ENCODE measurements at regions not wholly inside any gene's neighbourhood (a gene's known extent, or its start where the extent isn't known, plus 50 kb on each side); places are given as distances from the start of the nearest gene placed in this dataset.
"Not testable (repeated sequence)": the region's sequence is repeated elsewhere in the genome, so short reads cannot be mapped to it uniquely, and the experiment has no call there.

DNA sequence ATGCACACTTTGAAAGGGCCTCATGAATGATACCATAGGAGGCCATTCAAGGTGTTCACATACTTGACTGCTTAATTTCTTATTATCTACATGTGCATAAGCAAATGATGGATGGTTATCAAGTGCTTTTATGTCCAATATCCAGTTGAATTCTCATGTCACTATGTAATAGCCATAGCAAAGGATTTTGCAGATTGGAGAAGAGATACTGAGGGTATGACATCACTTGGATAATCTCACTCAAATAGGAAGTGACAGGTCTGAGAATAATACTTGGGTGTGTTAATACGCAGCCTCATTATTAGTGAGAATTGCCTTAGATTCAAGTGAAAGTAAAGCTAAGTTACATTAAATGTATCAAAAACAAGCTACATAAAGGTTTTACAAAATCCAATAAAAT is 1208.6 kb downstream of the CDH11 start:
- DNase-seq (ENCODE audit: low read depth in 4 of 4, low spot score in 3 of 4), result no peak

DNA sequence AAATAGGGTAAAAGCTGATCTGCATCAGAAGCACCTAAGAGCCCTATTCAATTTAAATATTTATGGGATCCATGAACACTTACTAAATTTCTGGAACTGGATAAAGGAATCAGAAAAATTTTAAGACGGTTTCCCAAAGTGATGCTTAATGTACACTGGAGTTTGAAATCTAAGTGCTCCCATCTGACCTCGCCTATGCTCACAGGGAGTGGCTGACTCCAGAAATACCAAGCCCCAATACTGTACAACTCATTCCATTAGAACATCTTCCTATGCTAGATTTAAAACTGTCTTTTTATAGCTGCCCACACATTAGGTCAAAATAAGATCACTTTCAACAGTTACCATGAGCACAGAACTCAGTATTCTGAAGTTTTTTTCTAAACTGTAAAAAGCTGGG is 1214.6 kb downstream of the CDH11 start:
- DNase-seq (ENCODE audit: low read depth in 4 of 4, low spot score in 3 of 4), result no peak

DNA sequence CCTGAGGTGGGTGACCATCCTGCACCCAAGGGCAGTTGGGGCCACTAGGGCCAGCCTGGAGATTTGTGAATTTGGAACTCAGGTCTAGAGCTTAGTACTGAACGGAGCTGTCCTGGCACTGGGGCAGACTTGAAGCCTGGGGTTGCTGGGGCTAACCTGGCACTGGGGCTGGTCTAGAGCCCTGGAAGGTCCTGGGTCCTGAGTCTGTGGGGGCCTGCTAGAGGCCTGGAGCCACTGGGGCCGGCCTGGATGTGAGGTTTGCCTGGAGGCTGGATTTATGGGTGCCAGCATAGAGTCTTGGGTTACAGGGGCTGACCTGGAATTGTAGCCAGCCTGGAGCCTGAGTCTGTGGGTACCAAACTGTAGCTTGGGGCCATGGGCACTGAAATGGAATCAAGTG is 1216.9 kb downstream of the CDH11 start:
- DNase-seq (ENCODE audit: low read depth in 4 of 4, low spot score in 3 of 4), result no peak

DNA sequence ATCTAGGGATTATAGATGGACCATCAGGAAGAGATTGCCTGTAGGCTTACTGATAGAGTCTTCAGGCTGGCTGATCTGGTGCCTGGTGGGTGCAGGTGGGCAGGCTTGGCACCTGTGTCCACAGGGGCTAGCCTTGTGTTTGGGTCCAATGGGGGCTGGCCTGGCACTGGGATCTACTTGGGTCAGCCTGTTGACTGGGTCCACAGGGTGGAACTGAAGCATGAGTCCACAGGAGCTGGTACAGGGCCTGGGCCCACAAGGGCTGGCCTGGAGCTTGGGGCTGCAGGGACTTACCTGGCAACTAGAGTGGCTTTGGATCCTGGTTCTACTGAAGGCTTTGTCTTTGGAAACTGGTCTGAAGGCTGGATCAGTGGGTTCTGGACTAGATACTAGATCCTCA is 1217.7 kb downstream of the CDH11 start:
- no peak for DNase-seq (ENCODE audit: low read depth in 4 of 4, low spot score in 3 of 4)

DNA sequence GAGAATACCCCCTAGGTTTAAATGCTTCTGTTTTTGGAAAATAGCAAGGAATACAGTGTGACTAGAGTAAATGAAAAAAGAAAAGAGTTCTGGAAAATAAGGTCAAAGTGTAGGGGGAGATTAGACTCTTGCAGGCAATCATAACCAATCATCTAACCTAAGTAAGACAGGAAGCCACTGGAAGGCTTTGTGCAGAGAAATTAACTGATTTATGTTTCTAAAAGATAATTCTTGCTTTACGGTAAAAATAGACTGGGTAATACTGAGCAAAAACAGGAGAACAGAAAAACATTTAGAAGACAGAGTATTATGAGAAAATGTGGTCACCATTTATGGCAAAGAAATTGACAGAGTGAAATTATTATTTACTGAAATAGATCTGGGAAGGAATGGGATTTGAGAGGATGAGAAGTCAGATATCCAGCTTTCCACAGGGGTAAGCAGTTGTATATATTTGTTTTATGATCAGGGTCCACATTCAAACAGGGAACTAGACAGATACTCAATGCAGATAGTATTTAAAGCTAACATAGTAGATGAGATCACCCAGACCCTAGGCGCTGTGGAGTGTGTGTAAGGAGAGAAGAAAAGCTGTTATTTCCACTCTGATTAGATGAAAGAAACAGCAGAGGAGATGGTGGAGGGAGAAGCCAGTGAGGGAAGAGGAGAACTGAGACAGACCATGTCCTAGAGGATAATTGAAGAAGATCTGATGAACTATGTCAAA is 1225.3 kb downstream of the CDH11 start:
- no peak for DNase-seq (ENCODE audit: low read depth in 4 of 4, low spot score in 3 of 4)

DNA sequence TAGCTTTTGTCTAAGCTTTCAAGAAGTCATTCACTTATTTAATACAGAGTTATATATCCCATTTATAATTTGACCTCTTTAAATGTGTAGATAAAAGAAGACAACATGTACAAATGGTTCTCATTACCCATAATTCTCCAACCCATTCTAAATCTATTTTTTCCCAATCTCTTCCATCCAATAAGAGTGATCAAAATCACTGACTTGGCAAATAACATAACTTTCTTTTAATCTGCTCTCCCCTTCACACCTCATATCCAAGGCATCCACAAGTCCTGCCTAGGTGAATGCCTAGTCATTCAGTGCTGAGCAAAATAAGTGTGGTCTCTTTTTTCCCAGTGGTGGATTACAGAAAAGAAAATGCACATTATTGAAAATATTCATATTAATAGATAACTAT is 1231.1 kb downstream of the CDH11 start:
- no peak for DNase-seq (ENCODE audit: low read depth in 4 of 4, low spot score in 3 of 4)

DNA sequence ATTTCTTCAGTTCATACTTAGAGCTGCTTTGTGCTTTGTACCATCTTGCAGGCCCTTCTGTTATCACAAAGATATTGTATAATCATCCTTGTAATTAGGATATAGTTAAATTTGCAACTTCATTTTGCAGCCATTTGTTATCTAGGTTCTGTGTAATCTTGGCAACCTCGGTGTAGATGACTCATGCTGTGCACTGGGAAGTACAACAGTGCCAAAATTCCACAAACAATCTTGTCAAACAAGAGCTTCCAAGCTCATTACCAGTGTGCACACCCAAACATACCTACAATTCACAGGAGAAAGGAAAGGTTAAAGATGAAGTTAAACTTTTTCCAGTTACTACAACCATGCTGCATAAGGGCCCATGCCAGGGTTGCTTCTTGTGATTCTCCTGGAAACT is 1231.8 kb downstream of the CDH11 start:
- no peak for DNase-seq (ENCODE audit: low read depth in 4 of 4, low spot score in 3 of 4)

DNA sequence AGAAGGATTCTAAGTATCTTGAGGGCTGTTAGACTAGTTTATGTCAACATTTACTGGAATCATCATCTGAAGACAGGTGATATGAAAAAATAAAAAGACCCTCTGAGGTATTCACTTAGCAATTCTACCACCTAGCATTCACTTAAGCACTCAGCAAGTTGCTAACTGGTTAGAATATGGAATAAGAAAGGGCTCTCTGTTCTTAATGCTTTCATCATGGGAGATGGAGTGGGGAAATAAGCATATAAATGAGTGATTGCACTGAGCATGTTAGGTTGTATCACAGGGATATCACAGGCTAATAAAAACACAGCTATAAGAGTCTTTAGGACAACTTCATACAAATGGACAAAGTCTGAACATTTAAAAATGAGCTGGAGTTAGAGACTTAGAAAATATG is 1238.8 kb downstream of the CDH11 start:
- DNase-seq (ENCODE audit: low read depth in 4 of 4, low spot score in 3 of 4), result no peak

DNA sequence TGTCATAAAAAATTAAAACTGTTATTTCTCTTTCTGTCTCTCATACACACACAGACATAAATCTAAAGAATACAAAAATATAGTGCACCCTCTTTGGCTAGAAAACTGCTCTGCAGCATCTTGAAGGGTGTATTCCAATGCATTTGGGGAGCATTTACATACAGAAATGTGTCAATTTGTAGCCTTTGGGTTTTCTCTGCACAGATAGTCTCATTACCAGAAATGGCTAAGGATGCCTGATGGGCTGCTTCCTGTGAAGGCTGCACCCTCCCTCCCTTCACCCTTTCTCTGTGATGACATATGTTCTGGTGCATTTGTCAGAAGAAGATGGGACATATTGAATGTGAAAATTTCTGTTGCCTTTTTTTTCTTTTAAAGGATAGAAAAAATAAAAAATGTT is 1239.3 kb downstream of the CDH11 start:
- DNase-seq (ENCODE audit: low read depth in 4 of 4, low spot score in 3 of 4), result no peak

DNA sequence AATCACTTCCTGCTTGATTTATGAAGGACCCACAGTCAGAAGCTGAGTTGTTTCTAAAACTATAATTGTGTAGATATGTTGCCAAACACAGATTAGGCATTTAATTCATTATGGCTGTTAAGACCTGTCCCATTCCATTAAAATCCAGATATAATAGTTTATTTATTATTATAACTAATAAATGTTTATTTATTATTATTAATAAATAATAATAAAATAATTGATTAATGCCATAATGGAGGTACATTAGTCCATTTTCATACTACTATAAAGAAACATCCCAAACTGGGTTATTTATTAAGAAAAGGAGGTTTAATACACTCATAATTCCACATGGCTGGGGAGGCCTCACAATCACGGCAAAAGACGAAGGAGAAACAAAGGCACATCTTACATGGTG is 1240.9 kb downstream of the CDH11 start:
- no peak for DNase-seq (ENCODE audit: low read depth in 4 of 4, low spot score in 3 of 4)

DNA sequence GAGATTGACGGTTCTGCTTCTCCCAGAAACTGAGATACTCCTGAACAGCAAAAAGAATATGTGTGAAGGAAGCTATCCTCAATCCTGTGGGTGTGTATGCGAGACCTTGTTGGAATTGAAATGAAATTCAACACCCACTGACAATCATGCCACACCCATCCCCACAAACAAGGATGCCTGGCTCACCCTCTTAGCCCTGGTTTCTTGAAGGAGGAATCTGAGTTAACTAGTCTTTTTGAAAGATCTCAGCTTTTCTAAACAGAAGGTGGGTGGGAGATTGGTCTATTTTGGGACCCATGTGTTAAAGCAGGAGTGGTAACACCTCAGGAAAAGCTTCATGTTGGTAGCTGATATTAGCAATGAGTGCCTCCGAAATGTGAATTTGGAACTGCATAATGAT is 1244.5 kb downstream of the CDH11 start:
- no peak for DNase-seq (ENCODE audit: low read depth in 4 of 4, low spot score in 3 of 4)

DNA sequence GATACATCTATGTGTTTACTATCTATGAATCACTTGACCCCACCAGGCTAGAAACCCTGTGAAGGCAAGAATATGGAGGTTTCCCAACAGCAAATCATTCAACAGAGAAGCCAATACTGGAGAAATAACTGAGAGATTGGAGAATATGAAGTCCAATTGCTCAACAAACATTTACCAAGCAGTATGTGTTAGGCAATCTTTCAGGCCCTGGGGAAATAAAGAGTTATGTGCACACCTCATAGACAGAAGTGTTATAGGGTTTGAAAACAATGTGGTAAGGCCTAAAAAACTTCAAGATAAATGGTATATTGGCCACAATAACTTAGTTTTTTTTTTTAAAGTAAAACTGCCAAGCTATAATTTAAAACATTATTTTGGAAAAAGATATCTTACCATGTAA is 1245.8 kb downstream of the CDH11 start:
- no peak for DNase-seq (ENCODE audit: low read depth in 4 of 4, low spot score in 3 of 4)

DNA sequence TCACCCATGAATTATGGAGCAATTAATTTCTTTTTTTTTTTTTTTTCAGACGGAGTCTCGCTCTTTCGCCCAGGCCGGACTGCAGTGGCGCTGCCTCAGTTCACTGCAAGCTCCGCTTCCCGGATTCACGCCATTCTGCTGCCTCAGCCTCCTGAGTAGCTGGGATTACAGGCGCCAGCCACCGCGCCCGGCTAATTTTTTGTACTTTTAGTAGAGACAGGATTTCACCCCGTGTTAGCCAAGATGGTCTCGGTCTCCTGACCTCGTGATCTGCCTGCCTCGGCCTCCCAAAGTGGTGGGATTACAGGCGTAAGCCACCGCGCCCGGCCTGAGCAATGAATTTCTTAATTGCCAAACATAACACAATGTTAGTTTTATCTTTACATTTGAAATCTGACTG is 1261.2 kb downstream of the CDH11 start:
- not testable (repeated sequence) for DNase-seq (ENCODE audit: low read depth in 4 of 4, low spot score in 3 of 4)

DNA sequence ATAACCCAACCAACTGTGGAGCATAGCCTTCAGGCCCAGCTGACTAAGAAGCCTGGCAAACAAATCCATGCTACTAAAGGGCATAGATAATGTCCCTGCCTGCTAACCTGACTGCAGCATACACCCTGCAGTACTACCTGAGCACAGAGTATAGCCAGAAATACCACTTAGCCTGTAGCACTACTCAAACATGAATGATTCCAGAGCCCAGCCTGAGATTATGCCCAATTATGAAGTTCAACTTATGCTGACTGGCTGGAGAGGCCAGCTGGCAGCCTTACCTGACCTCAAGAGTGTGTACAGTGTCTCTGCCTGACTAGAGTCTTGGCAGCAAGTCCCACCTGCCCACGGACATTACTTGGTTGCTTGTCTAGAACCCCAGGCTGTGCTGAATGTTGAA is 1265.3 kb downstream of the CDH11 start:
- DNase-seq (ENCODE audit: low read depth in 4 of 4, low spot score in 3 of 4), result no peak

DNA sequence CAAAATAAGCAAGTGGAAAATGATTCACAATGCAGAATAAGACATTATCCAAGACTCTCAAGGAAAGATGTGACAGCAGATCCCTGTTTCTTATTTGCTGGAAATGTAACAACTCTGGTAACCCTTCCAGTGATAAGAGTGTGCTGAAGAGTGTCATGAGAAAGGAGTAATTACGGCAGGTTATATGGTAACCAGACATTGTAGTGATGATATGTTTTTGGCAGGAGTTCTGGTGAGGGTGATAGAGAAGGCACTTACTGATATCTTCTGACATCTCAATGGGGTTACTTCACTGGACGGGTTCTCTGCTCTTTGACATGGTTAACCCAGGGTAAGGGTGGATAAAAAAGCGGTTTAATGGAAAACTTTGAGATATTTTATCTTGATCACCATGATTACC is 1270.9 kb downstream of the CDH11 start:
- no peak for DNase-seq (ENCODE audit: low read depth in 4 of 4, low spot score in 3 of 4)

DNA sequence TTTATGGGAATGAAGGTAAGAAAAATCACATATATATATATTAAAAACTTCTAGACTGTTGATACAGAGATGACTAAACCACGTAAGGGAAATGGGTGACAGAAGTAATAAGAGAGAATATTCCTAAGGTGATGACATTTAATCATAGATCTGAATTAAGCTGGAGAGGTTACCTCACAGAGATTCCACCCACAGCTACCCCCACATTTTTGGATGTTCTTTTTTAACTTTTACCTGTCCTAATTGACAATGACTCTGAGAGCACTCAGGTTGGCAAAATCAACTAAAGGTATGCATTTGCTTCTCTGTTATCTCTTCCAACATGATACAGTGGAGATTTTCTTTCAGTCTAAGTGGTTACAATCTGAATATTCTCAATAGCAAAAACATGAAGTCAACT is 1280.6 kb downstream of the CDH11 start:
- no peak for DNase-seq (ENCODE audit: low read depth in 4 of 4, low spot score in 3 of 4)

DNA sequence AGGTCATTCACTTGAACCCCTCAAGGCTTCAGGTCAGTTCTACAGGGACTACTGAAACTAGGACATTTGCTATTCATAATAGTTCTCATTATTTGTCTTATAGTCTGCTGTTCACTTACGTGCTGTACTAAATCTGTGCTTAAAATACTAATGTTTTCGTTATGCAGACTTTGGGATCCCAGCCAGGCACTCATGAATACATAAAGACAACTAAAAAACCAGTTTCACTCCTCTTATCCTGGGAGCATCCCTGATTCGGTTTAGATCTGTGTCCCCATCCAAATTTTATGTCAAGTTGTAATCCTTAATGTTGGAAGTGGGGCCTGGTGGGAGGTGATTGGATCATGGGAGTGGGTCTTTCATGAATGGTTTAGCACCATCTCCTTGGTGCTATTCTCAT is 1291.8 kb downstream of the CDH11 start:
- no peak for DNase-seq (ENCODE audit: low read depth in 4 of 4, low spot score in 3 of 4)

DNA sequence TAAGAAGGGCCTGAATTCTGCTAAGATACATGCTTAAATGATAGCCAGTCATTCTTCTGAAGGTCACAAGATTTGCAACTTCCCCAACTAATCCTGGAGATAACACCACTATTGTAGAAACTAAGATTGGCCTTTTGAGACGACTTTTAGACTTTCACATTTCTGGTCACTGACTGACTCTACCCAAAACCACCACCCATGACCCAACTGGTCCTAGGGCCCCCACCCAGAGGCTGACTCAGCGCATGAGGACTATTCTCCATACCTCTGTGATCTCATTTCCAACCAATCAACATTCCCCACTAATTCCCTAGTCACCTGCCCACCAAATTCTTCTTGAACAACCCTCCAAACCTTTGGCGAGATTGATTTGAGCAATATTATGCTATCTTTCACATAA is 1299.0 kb downstream of the CDH11 start:
- DNase-seq (ENCODE audit: low read depth in 4 of 4, low spot score in 3 of 4), result no peak

DNA sequence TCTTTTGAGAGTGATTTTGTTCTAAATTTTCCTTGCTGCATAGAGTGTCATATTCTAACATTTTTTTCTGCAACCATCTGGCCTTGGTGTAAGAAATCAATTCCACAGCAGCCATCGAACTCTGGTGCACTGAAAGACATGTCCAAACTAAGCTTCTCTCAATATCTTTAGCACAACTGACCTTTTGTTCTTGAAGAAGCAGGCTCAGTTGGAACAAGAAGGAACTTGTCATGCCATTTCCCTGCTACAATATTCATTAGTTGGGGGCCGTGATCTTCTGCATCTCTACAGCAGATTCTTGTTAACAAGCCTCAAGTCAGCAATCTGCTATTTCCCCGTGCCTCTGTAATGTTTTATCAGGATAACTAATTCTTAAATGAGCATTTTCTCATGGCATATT is 1305.6 kb downstream of the CDH11 start:
- DNase-seq (ENCODE audit: low read depth in 4 of 4, low spot score in 3 of 4), result no peak

DNA sequence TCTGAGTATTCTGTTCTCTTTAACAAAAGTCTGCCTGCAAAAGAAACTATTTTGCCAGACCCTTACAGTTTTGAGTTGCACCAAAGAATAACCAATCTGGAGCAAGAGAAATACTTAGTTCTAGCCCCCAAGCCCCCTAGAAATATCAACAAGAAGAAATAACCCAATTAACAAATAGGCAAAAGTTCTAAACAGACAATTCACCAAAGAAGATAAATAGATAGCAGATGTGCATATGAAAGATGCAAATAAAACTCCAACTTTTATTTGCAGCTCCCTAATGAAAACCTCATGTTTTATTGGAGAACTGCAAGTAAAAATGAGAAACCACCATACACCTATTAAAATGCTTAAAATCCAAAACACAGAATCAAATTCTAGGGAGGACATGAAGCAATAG is 1308.0 kb downstream of the CDH11 start:
- no peak for DNase-seq (ENCODE audit: low read depth in 4 of 4, low spot score in 3 of 4)

DNA sequence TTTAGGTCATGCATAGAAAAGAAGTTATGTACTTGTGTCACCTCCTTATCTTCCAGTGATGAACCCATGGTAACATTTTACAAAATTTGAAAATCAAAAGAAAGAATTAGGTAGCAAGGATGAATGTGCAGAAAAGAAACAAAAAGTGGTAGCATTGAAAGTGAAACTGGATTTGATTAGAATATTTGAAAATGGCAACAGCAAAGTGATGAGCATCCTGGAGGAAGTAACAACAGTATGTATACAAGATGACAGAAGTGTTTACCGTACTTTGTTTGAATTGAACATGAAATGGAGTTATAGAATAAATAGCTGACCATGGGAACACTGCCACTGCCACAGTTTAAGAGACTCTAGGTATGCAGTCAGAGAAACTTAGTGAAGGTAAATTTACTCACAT is 1313.1 kb downstream of the CDH11 start:
- no peak for DNase-seq (ENCODE audit: low read depth in 4 of 4, low spot score in 3 of 4)

DNA sequence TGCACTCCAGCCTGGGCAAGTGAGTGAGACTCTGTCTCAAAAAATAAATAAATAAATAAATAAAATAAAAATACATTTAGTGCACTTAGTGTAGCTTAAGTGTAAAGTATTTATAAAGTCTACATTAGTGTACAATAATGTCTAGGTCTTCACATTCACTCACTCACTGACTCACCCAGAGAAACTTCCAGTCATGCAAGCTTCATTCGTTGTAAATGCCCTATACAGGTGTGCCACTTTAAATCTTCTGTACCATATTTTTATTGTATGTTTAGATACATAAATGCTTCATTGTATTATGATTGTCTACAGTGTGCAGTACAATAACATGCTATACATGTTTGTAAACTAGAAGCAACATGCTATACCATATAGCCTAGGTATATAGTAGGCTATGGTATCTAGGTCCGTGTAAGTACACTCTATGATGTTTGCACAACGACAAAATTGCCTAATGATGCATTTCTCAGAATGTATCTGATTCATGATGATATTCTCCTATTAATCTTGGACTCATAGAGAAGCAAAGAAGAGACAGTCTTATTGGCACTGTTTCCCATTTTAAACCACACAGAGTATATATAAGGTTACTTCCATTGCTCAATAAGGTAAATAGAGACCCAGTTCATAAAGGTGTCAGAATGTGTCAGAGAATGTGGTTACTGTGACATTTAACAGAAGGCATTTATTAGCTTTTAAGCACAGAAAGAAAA is 1314.9 kb downstream of the CDH11 start:
- DNase-seq (ENCODE audit: low read depth in 4 of 4, low spot score in 3 of 4), result no peak

DNA sequence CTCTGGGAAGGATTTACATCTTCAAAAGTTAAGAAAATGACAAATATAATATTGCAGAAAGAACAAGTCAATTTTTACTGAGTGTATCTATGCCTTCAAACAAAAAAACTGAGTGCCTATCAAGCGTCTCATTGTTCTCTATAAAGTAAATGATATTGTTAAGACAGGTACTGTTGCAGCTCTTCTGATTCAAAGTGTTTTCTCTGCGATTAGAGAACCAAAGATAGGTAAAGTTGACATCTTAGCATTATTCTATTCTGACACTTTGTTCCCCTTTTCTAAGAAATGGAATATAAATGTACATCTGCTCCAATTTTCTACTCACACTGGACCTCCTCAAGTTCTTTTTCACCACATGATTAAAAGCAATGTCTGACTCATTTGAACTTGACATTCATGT is 1317.7 kb downstream of the CDH11 start:
- no peak for DNase-seq (ENCODE audit: low read depth in 4 of 4, low spot score in 3 of 4)

Data from right renal pelvis (tissue), 4 donors.